22Rv1 (cell line): ENCODE measurements at regions not wholly inside any gene's neighbourhood (a gene's known extent, or its start where the extent isn't known, plus 50 kb on each side); places are given as distances from the start of the nearest gene placed in this dataset.

Experiments used
- H3K27ac ChIP-seq: fragments of 450-650 bp; 2 replicates; pipeline ENCODE4 v1.5.1; 2017
- CTCF ChIP-seq: fragments of 450-650 bp; IDR thresholded peaks from 2 replicates; pipeline ENCODE4 v1.5.1; 2017; ENCODE audit warnings: mild to moderate bottlenecking
- ZFX ChIP-seq: fragments of 450-650 bp; IDR thresholded peaks from 2 replicates; pipeline ENCODE4 v1.6.1; 2017; ENCODE audit warnings: antibody characterized with exemption, borderline replicate concordance

- no peak for TF ChIP-seq ZFX
- no peak for TF ChIP-seq CTCF
Observed at GRCh38 chr16:79867425-79867997, 267.0 kb upstream of the MAF start.

GRCh38 chr16:79865918-79866317 is 265.4 kb upstream of the MAF start:
- TF ChIP-seq CTCF (no peak), ZFX (no peak)
- H3K27ac ChIP-seq, result no peak overlapping the region

More at GRCh38 chr16:79867425-79867997, 267.0 kb upstream of the MAF start:
- H3K27ac ChIP-seq, result no peak overlapping the region

GRCh38 chr16:79864781-79865391 is 264.3 kb upstream of the MAF start:
- no peak for TF ChIP-seq ZFX
- no peak for TF ChIP-seq CTCF

GRCh38 chr16:79864032-79864780 is 263.7 kb upstream of the MAF start:
- H3K27ac ChIP-seq, result no peak overlapping the region
- TF ChIP-seq ZFX (no peak), CTCF (no peak)

More at GRCh38 chr16:79864781-79865391, 264.3 kb upstream of the MAF start:
- no peak overlapping the region for H3K27ac ChIP-seq

- TF ChIP-seq CTCF (no peak), ZFX (no peak)
- no peak overlapping the region for H3K27ac ChIP-seq
Observed at GRCh38 chr16:79863128-79864031, 262.8 kb upstream of the MAF start.

- no peak overlapping the region for H3K27ac ChIP-seq
- TF ChIP-seq CTCF (no peak), ZFX (no peak)
Observed at GRCh38 chr16:79862601-79863000, 262.1 kb upstream of the MAF start.

GRCh38 chr16:79856581-79856980 is 256.0 kb upstream of the MAF start:
- no peak for TF ChIP-seq CTCF
- TF ChIP-seq ZFX, result no peak
- H3K27ac ChIP-seq, result no peak overlapping the region
